ENCODE measurements at regions not wholly inside any gene's neighbourhood (a gene's known extent, or its start where the extent isn't known, plus 50 kb on each side); places are given as distances from the start of the nearest gene placed in this dataset.
"Not testable (repeated sequence)": the region's sequence is repeated elsewhere in the genome, so short reads cannot be mapped to it uniquely, and the experiment has no call there.

DNA sequence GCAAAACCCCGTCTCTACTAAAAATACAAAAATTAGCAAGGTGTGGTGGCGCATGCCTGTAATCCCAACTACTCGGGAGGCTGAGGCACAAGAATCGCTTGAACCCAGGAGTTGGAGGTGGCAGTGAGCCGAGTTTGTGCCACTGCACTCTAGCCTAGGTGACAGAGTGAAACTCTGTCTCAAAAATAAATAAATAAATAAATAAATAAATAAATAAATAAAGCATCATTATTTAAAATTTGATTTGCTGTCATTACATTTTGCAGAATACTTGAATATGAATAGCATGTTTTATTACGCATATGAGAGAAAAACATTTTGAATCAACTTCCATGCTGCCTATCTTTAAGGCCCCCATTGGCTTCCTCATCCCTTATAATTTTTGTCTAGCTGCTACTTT is 53.4 kb upstream of the MED14 start:
- not testable (repeated sequence) for H3K27ac ChIP-seq (ENCODE audit: low read depth, low read length); H3K36me3 ChIP-seq (ENCODE audit: insufficient read depth, low read length); H3K4me1 ChIP-seq (ENCODE audit: insufficient read depth, low read length); H3K4me3 ChIP-seq (ENCODE audit: low read length); H3K9ac ChIP-seq (ENCODE audit: low read depth, low read length); H3K27me3 ChIP-seq (ENCODE audit: insufficient read depth, low read length); H3K9me3 ChIP-seq (ENCODE audit: insufficient read depth, low read depth, low read length)
- WGBS, result 97% methylated on average over 6 of the region's 6 CpGs

DNA sequence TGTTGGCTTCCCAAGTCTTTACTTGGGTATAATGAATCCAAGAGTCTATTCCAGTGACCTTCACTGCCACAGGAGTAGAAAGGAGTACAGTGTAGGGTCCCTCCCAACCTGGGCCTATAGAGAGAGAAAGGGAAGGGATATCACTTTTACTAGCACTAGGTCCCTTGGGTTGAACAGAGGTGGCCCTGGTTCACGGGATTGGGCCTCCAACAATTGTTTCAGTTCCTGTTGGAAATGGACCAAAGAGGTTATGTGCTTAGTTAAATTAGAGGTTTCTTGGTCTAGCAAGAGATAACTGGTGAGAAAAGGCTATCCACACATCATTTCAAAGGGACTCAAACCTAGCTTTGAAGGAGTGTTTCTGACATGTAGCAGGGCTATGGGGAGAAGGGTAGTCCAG is 57.1 kb upstream of the MED14 start:
- no peak overlapping the region for H3K4me3 ChIP-seq (ENCODE audit: low read length)
- no peaks in the 10 kb centered on the region for H3K27me3 ChIP-seq (ENCODE audit: insufficient read depth, low read length)
- H3K27ac ChIP-seq (ENCODE audit: low read depth, low read length), result no peak overlapping the region
- H3K4me1 ChIP-seq (ENCODE audit: insufficient read depth, low read length), result peaks cover 5% of the 10 kb centered on the region; the same call in 1 of the 2 replicates
- 100% methylated on average over 1 of the region's 1 CpG for WGBS
- no peak overlapping the region for H3K9ac ChIP-seq (ENCODE audit: low read depth, low read length)
- H3K9me3 ChIP-seq (ENCODE audit: insufficient read depth, low read depth, low read length), result no peaks in the 10 kb centered on the region
- H3K36me3 ChIP-seq (ENCODE audit: insufficient read depth, low read length), result no peaks in the 10 kb centered on the region

DNA sequence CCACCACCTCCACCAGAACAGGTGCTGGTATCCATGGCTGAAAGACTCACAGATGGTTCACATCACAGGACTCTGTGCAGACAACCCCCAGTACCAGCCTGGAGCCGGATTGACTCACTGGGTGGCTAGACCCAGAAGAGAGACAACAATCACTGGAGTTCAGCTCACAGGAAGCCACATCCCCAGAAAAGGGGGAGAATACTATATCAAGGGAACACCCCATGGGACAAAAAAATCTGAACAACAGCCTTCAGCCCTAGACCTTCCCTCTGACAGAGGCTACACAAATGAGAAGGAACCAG is 59.4 kb upstream of the MED14 start:
- H3K27me3 ChIP-seq (ENCODE audit: insufficient read depth, low read length); H3K27ac ChIP-seq (ENCODE audit: low read depth, low read length); H3K4me3 ChIP-seq (ENCODE audit: low read length); H3K9me3 ChIP-seq (ENCODE audit: insufficient read depth, low read depth, low read length); H3K9ac ChIP-seq (ENCODE audit: low read depth, low read length); H3K36me3 ChIP-seq (ENCODE audit: insufficient read depth, low read length); H3K4me1 ChIP-seq (ENCODE audit: insufficient read depth, low read length): not testable (repeated sequence)
- WGBS, result 100% methylated on average over 1 of the region's 1 CpG

DNA sequence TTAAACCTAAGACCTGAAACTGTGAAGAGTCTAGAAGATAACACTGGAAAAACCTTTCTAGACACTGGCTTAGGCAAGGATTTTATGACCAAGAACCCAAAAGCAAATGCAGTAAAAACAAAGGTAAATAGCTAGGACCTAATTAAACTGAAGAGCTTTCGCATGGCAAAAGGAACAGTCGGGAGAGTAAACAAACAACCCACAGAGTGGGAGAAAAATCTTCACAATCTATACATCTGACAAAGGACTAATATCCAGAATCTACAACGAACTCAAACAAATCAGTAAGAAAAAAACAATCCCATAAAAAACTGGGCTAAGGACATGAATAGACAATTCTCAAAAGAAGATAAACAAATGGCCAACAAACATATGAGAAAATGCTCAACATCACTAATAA is 64.4 kb upstream of the MED14 start:
- not testable (repeated sequence) for H3K36me3 ChIP-seq (ENCODE audit: insufficient read depth, low read length); H3K4me3 ChIP-seq (ENCODE audit: low read length); H3K27ac ChIP-seq (ENCODE audit: low read depth, low read length); H3K4me1 ChIP-seq (ENCODE audit: insufficient read depth, low read length); H3K27me3 ChIP-seq (ENCODE audit: insufficient read depth, low read length); H3K9ac ChIP-seq (ENCODE audit: low read depth, low read length); H3K9me3 ChIP-seq (ENCODE audit: insufficient read depth, low read depth, low read length)
- 92% methylated on average over 3 of the region's 3 CpGs for WGBS

DNA sequence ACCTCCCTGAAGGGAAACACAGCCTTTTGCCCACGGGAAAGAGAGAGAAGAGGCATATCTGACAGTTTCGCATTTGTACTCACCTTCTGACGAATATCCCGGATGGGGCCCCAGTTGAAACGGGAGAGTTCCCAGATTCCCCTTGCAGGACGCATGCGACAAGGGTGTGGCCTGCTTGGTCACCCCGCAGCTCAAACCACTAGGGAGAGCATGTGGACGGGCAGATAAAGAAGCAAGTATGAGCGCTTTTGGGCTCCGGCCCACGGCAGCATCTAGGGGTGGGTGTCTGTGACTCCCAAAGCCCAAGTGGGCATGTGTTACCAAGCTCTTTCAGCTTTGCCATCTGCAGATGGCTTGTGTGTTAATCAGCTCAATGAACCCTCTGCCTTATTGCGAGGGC is 70.1 kb upstream of the MED14 start:
- Histone ChIP-seq H3K36me3 (ENCODE audit: insufficient read depth, low read length) (no peaks in the 10 kb centered on the region), H3K9me3 (ENCODE audit: insufficient read depth, low read depth, low read length) (no peaks in the 10 kb centered on the region), H3K4me1 (ENCODE audit: insufficient read depth, low read length) (no peaks in the 10 kb centered on the region), H3K27me3 (ENCODE audit: insufficient read depth, low read length) (no peaks in the 10 kb centered on the region), H3K9ac (ENCODE audit: low read depth, low read length) (no peak overlapping the region), H3K4me3 (ENCODE audit: low read length) (no peak overlapping the region), H3K27ac (ENCODE audit: low read depth, low read length) (no peak overlapping the region)
- 92% methylated on average over 13 of the region's 13 CpGs for WGBS

DNA sequence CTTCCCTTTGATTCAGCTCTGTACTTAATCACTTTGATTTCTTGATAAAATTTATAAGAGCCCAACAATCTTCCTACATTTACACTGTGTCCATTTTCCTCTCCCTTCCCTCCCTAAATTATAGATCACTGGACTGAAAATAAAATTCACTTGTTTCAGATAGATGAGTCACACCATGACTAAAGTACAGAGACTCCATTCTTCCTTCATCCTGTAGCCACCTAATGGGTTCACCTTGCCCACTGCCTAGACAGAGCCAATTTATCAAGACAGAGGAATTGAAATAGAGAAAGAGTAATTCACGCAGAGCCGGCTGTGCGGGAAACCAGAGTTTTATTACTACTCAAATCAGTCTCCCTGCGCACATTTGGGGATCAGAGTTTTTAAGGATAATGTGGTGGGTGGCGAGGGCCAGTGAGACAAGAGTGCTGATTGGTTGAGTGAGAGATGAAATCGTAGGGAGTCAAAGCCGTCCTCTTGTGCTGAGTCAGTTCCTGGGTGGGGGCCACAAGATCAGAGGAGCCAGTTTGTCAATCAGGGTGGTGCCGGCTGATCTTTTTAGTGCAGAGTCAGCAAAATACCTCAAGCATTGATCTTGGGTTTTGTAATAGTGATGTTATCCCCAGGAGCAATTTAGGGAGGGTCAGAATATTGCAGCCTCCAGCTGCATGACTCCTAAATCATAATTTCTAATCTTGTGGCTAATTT is 71.3 kb upstream of the MED14 start:
- WGBS, result 95% methylated on average over 8 of the region's 8 CpGs
- no peaks in the 10 kb centered on the region for H3K36me3 ChIP-seq (ENCODE audit: insufficient read depth, low read length)
- no peak overlapping the region for H3K27ac ChIP-seq (ENCODE audit: low read depth, low read length)
- H3K4me1 ChIP-seq (ENCODE audit: insufficient read depth, low read length), result no peaks in the 10 kb centered on the region
- H3K9me3 ChIP-seq (ENCODE audit: insufficient read depth, low read depth, low read length), result no peaks in the 10 kb centered on the region
- no peak overlapping the region for H3K4me3 ChIP-seq (ENCODE audit: low read length)
- no peaks in the 10 kb centered on the region for H3K27me3 ChIP-seq (ENCODE audit: insufficient read depth, low read length)
- H3K9ac ChIP-seq (ENCODE audit: low read depth, low read length), result no peak overlapping the region

DNA sequence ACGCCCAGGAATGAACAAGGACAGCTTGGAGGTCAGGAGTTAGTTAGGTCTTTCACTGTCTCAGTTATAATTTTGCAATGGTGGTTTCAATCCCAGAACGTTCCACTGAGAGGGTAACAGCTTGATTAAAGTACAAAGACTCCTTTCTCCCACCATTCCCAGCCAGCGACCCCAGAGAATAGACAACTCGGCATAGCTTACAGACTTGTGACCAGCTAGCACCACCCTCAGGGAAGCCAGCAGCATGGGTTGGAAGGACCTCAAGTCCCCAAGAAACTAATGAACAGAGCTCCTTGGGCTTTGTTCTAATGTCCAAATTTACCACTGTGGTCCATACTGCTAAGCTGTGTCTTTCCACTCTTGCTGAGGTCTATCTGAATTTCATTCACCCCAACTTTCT is 72.0 kb upstream of the MED14 start:
- H3K27me3 ChIP-seq (ENCODE audit: insufficient read depth, low read length), result no peaks in the 10 kb centered on the region
- no peak overlapping the region for H3K27ac ChIP-seq (ENCODE audit: low read depth, low read length)

DNA sequence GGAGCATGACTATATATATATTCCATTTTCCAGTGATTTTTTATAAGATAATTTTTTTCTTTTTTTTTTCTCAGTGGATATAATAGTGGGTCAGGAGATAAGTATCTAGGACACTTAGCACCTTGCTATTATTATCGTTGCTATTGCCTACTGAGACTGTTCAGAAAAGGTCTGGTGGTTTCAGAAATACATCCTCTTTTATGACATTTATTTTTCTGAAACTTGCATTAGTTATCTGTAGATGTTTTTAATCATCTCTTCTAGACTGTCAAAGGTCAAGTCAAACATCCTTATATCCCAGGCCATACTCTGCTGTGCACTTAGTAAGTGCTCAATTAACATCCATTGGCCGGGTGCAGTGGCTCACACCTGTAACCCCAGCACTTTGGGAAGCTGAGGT is 72.9 kb upstream of the MED14 start:
- H3K27me3 ChIP-seq (ENCODE audit: insufficient read depth, low read length), result no peaks in the 10 kb centered on the region
- H3K9me3 ChIP-seq (ENCODE audit: insufficient read depth, low read depth, low read length), result no peaks in the 10 kb centered on the region
- WGBS, result 88% methylated on average over 1 of the region's 2 CpGs
- no peak overlapping the region for H3K9ac ChIP-seq (ENCODE audit: low read depth, low read length)
- H3K36me3 ChIP-seq (ENCODE audit: insufficient read depth, low read length), result no peaks in the 10 kb centered on the region
- no peaks in the 10 kb centered on the region for H3K4me1 ChIP-seq (ENCODE audit: insufficient read depth, low read length)
- H3K27ac ChIP-seq (ENCODE audit: low read depth, low read length), result no peak overlapping the region
- H3K4me3 ChIP-seq (ENCODE audit: low read length), result no peak overlapping the region

More for the DNA sequence above, 72.0 kb upstream of the MED14 start:
- WGBS, result 88% methylated on average over 4 of the region's 4 CpGs
- Histone ChIP-seq H3K36me3 (ENCODE audit: insufficient read depth, low read length) (no peaks in the 10 kb centered on the region), H3K9ac (ENCODE audit: low read depth, low read length) (no peak overlapping the region), H3K9me3 (ENCODE audit: insufficient read depth, low read depth, low read length) (no peaks in the 10 kb centered on the region), H3K4me3 (ENCODE audit: low read length) (no peak overlapping the region), H3K4me1 (ENCODE audit: insufficient read depth, low read length) (no peaks in the 10 kb centered on the region)

DNA sequence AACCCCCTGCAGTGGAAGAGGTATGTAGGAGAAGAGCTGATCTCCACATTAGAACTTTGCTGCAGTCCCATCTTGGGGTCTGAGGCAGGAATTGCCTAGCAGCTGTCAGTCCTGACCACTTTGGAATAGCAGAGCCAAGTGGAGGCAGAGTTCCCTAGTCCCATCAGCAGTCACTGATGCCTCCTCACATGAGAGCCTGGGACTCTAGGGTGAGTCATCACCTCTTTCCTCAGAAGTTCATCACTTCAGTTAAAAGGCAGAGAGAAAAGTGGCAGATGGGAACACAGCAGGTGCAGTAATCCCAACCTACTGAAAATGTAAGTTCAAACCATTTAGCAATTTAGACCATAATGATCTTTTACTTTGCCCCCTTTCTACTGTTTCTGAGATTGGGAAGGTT is 73.9 kb upstream of the MED14 start:
- Histone ChIP-seq H3K27ac (ENCODE audit: low read depth, low read length) (no peak overlapping the region), H3K27me3 (ENCODE audit: insufficient read depth, low read length) (no peaks in the 10 kb centered on the region), H3K9me3 (ENCODE audit: insufficient read depth, low read depth, low read length) (no peaks in the 10 kb centered on the region), H3K4me3 (ENCODE audit: low read length) (no peak overlapping the region), H3K36me3 (ENCODE audit: insufficient read depth, low read length) (no peaks in the 10 kb centered on the region), H3K9ac (ENCODE audit: low read depth, low read length) (no peak overlapping the region), H3K4me1 (ENCODE audit: insufficient read depth, low read length) (no peaks in the 10 kb centered on the region)

DNA sequence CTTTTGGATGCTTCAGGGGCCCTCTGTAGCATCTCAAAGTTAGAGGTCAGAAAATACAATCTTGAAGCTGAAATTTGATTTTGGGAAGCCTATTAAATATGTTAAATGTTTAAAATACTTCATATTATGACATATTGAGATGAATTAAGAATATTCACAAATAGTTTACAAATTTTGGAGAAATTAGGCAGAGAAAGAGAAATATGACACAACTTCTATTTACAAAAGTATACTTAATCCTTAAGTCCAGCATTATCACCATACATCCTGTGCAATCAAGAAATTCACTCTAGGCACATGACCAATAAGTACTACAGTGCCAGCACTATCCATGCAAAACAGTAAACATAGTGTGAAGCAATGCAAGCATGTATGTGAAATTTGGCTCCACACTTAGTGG is 79.7 kb upstream of the MED14 start:
- H3K9ac ChIP-seq (ENCODE audit: low read depth, low read length); H3K27me3 ChIP-seq (ENCODE audit: insufficient read depth, low read length); H3K36me3 ChIP-seq (ENCODE audit: insufficient read depth, low read length); H3K27ac ChIP-seq (ENCODE audit: low read depth, low read length); H3K4me3 ChIP-seq (ENCODE audit: low read length): not testable (repeated sequence)
- Histone ChIP-seq H3K9me3 (ENCODE audit: insufficient read depth, low read depth, low read length) (peaks cover 12% of the 10 kb centered on the region; the same call in 1 of the 2 replicates), H3K4me1 (ENCODE audit: insufficient read depth, low read length) (peaks cover 12% of the 10 kb centered on the region)

DNA sequence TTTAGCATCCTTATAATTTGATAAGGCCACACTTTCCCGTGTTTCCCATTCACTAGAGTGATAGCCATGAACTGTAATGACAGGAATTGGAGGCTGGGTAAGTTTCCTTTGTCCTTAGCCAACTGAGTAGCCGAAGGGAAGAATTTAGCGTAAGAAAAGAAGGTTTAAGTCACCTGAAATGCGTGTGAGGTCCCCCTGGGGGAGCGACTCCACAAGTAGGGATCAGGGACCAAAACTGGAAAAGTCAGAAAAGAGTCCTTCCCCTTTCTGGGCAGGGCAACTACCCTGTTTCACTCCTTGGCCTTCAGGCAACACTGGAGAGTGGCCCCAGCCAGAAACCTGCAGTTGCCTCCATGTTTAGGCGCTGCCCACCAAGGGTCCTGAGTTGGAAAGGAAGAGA is 81.6 kb upstream of the MED14 start:
- H3K9ac ChIP-seq (ENCODE audit: low read depth, low read length), result no peak overlapping the region
- no peaks in the 10 kb centered on the region for H3K27me3 ChIP-seq (ENCODE audit: insufficient read depth, low read length)
- peaks cover 12% of the 10 kb centered on the region; the same call in 1 of the 2 replicates for H3K9me3 ChIP-seq (ENCODE audit: insufficient read depth, low read depth, low read length)
- WGBS, result 62% methylated on average over 6 of the region's 6 CpGs
- peak overlapping the region; percentile 73; the same call in 1 of the 2 replicates for H3K27ac ChIP-seq (ENCODE audit: low read depth, low read length)
- H3K4me3 ChIP-seq (ENCODE audit: low read length), result no peak overlapping the region
- no peaks in the 10 kb centered on the region for H3K36me3 ChIP-seq (ENCODE audit: insufficient read depth, low read length)
- peaks cover 12% of the 10 kb centered on the region for H3K4me1 ChIP-seq (ENCODE audit: insufficient read depth, low read length)

DNA sequence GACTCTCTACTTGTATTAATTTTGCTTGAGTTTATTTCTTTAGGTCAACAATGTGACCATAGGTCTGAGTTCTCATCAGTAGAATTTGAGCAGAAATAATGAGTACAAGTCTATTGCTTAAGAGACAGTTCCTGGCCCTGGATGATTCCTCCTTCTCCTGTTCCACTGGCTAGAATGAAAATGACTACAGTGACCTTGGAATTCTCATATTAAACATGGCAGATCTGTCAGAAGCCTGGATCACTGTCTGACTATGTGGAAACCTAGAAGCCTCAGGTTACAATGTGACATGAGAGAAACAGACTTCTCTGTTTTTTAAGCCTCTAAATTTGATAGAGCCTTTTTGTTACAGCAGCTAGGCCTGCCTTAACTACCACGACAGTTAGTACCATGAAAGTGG is 82.9 kb upstream of the MED14 start:
- Histone ChIP-seq H3K4me3 (ENCODE audit: low read length) (no peak overlapping the region), H3K36me3 (ENCODE audit: insufficient read depth, low read length) (no peaks in the 10 kb centered on the region), H3K9ac (ENCODE audit: low read depth, low read length) (no peak overlapping the region), H3K27me3 (ENCODE audit: insufficient read depth, low read length) (no peaks in the 10 kb centered on the region), H3K9me3 (ENCODE audit: insufficient read depth, low read depth, low read length) (peaks cover 12% of the 10 kb centered on the region; the same call in 1 of the 2 replicates), H3K27ac (ENCODE audit: low read depth, low read length) (no peak overlapping the region), H3K4me1 (ENCODE audit: insufficient read depth, low read length) (peaks cover 12% of the 10 kb centered on the region)
- 100% methylated on average over 1 of the region's 1 CpG for WGBS
